Hematopoietic multipotent progenitor cell treated with erythropoietin and hydrocortisone succinate and interleukin-3 and kit ligand, for 17 days (in vitro differentiated cells): ENCODE measurements at regions not wholly inside any gene's neighbourhood (a gene's known extent, or its start where the extent isn't known, plus 50 kb on each side); places are given as distances from the start of the nearest gene placed in this dataset.

Source experiments
- DNase-seq: peaks from one replicate; pipeline ENCODE4 v3.0.0-alpha.2; 2015; ENCODE audit warnings: low spot score

- no peak for DNase-seq
Observed at GRCh38 chr4:117326091-117326490, 240.7 kb upstream of the TRAM1L1 start.

DNA sequence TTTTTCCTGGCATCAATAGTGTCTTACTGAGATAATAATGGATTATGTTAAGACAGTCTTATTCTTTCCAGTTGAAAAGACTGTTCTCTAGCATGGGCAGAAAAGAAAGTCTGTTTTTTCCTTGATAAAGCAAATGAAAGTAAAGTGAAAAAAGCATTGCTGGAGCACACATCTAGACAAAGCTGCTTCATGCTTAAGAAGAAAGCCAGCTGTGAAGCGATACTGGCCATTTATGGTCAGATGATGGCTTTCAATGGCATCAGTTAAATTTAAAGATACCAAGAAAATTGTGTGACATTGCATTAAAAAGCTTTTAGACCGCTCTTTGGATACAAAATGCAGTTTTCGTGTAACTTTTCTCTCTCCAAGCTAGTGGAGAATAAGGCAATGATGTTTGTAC, 242.1 kb upstream of the TRAM1L1 start:
- DNase-seq, result no peak

DNA sequence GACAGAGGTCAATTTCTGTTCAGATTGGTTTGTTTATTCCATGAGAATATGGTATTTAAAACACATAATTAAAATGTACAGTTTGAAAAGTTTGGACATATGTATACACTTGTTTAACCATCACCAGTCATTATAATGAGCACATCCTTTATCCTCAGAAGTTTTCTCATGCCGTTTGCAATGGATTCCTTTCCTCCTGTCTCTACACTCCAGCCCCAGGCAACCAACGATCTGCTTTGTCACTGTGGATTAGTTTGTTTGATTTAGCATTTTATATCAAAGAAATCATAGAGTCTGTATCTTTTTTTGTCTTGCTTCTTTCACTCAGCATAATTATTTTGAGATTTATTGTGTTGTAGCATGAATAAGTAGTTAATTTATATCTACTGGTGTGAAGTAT, 243.0 kb upstream of the TRAM1L1 start:
- DNase-seq, result no peak

DNA sequence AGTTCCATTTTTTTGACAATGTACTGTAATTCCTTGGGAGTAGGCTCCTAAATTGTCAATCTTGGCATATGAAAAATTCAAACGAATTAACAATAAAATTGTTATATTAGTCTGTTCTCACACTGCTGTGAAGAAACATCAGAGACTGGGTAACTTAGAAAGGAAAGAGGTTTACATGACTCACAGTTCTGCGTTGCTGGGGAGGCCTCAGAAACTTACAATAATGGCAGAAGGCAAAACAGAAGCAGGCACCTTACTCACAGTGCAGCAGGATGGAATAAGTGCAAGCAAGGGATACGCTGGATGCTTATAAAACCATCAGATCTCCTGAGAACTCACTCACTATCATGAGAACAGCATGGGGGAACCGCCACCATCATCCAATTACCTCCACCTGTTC, 246.4 kb upstream of the TRAM1L1 start:
- no peak for DNase-seq

GRCh38 chr4:117334451-117335188, 249.2 kb upstream of the TRAM1L1 start:
- no peak for DNase-seq

DNA sequence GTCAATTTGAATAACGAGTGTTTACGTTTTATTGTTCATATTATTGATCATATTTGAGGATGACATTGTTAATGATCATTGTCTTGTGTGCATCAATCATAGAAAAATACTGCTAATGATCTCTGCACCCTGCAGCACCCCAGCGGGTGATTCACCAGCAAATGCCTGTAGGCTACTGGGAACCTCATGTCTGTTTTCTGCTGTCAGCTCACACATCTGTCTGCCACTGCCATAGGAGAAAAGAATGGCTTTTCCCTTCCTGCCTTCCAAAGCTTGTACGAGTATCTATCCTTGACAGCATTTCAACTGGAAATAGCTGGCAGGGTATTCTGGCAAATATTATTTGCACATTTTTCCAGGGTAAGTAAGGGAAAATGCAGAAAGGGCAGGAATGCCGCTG, 272.1 kb upstream of the TRAM1L1 start:
- DNase-seq, result no peak

DNA sequence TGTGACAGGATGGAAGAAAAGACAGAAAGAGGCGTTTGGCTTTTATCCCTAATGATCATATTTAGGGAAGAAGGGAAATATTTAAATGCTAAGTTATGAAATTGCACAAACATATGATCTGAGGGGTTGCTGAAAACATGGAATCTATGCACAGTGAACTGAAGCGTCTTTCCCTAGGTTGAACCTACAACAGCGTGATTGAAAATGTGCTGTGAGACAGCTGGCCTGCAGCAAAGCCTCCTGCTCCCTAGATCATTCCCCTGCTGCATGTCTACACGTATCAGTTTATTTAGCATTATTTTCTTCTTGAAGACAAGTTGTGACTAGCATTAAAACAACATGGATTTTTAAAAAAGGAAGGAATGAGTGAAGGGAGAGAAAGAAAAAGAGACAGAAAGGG, 272.5 kb upstream of the TRAM1L1 start:
- no peak for DNase-seq

- no peak for DNase-seq
Observed at GRCh38 chr4:117370944-117371668, 285.7 kb upstream of the TRAM1L1 start.

GRCh38 chr4:117375101-117375500, 289.7 kb upstream of the TRAM1L1 start:
- no peak for DNase-seq

DNA sequence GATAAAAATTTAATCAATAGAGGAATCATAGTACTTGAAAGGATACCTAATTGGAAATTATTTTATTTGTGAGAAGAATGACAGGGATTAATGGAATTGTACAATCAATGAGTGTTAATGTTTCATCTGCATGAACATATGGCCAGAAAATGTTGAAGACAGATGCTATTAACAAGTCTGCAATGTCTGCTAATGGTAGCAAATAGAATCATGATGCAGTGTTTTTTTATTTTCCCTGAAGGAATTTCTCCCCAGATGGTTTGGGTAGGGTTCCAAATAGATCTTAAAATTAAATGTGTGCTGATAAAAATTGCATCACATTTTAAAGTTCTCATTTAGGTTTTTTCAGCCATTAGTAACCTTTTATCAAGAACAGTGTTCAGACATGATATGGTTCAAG, 291.3 kb upstream of the TRAM1L1 start:
- DNase-seq, result no peak

DNA sequence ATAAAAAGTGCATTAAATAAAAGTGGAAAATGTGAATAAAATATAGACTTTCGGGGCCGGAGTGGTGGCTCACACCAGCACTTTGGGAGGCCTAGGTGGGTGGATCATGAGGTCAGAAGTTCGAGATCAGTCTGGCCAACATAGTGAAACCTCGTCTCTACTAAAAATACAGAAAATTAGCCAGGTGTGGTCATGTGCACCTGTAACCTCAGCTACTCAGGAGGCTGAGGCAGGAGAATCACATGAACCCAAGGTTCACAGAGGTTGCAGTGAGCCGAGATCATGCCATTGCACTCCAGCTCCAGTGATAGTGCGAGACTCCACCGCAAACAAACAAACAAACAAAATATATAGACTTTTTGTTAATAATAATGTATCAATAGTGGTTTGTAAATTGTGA, 293.6 kb upstream of the TRAM1L1 start:
- no peak for DNase-seq

- DNase-seq, result no peak
Observed at GRCh38 chr4:117383468-117383867, 298.1 kb upstream of the TRAM1L1 start.

DNA sequence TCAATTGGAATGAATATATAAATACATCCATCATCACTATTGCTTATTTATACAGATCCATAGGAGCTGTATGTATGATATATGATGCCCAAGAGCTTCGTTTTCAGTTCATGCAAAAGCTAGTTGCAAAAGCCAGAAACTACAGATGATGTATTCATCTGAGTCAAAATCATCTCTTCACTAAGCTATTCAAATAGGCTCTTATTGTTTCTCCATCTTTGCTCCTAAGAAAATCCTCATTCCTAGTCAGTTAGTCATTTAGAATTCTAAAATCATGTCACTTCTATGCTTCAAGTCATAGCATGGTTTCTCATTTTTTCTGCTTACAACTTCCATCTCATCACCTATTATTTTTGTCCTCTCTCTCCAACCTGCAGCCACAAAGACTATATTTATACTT, 300.1 kb upstream of the TRAM1L1 start:
- DNase-seq, result no peak

GRCh38 chr4:117387072-117387471, 301.7 kb upstream of the TRAM1L1 start:
- no peak for DNase-seq

GRCh38 chr4:117400039-117400835, 314.9 kb upstream of the TRAM1L1 start:
- no peak for DNase-seq

DNA sequence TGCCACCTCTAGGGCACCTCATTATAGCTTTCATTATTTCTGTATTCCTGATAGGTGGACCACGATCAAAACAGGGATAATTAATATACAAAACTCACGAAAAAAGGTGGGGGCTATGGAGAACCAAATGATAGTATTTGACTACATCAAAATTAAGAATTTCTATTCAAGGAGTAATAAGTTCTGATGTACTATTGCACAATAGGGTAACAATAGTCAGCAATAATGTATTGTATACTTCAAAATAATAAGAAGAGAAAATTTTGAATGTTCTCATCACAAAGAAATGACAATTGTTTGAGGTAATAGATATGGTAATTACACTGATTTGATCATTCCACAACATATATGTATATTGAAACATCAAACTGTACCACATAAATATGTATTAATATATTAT, 327.3 kb upstream of the TRAM1L1 start:
- no peak for DNase-seq

DNA sequence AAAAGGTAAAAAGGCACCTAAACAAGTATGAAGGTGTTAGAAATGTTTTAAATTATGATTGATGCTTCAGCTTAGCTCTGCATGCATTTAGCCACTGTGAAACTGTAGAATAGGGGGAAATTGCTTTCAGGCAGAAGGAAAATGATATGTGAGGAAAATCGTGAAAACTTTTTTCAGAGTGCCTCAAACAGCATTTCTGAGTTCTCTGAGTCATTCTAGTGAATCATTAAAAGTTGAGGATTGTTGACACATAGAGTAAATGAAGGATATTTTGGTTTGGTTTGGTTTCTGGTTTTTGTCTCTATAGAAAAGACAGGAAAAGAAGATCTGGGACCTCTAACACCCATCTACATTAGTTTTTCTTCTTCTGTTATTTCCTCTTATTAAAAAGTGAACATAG, 332.5 kb upstream of the TRAM1L1 start:
- DNase-seq, result no peak

DNA sequence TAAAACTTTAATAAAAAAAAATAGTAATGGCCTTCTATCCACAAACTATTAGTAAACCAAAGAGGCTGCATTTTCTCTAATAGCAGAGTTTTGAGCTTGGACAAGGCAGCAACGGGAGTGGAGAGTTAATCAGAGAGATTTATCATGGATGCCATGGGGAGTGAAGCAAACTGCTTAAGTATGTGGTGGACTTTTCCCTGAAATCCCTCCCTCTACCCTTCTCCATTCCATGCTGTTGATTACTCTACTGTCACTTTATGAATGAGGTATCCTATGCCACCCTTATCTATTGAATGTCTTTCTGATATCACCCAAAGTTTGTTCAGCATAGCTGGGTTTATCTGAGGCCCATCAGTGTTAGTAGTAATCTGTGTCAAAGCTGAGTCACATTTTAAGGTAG, 335.6 kb upstream of the TRAM1L1 start:
- DNase-seq, result no peak

GRCh38 chr4:117421706-117422105, 336.3 kb upstream of the TRAM1L1 start:
- no peak for DNase-seq

- DNase-seq, result no peak
Observed at GRCh38 chr4:117422297-117422696, 336.9 kb upstream of the TRAM1L1 start.

DNA sequence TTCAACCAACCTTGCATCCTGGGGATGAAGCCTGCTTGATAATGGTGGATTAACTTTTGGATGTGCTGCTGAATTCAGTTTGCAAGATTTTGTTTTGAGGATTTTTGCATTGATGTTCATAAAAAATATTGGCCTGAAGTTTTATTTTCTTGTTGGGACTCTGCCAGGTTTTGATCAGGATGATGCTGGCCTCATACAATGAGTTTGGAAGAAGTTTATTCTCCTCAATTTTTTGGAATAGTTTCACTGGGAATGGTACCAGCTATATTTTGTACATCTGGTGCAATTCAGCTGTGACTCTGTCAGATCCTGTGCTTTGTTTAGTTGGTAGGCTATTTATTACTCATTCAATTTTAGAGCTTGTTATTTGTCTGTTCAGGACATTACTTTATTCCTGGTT, 340.3 kb upstream of the TRAM1L1 start:
- no peak for DNase-seq

DNA sequence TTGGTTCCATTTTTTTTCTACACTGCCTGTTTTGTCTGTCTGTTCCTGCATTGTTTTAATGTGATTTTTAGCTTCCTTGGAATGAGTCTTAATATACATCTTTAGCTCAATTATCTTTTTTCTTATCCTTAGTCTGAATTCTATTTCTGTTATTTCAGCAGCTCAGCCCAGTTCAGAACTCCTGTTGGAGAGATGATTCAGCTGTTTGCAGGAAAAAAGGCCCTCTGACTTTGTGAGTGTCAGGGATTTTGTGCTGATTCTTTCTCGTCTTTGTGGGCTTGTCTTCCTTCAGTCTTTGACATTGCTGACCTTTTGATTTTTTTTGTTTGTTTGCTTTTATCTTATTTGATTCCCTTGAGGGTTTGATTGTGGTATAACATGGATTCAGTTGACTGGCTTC, 343.2 kb upstream of the TRAM1L1 start:
- no peak for DNase-seq

DNA sequence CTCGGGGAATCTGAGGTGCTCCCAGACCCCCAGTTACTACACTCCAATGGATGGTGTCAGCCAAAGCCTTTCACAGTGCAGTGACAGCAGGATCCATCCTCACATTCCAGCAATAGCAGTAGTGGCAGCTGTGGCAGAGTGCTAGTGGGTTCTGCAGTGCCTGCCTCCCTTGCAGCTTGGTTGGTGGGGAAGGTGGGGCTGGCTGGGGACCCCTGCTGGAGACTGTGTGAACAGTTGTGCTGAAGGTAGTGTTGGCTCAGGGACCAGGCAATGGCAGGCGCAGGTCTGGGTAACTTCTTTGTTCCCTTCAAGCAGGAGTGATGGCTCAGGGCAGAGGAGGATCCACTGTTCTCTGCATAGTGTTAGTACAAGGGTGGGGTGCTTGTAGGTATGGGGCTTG, 343.7 kb upstream of the TRAM1L1 start:
- no peak for DNase-seq
